HG03460 (cell line): ENCODE measurements at regions not wholly inside any gene's neighbourhood (a gene's known extent, or its start where the extent isn't known, plus 50 kb on each side); places are given as distances from the start of the nearest gene placed in this dataset.

Source experiments
- ATAC-seq: cut with Tn5 transposase; IDR thresholded peaks from one replicate; pipeline ENCODE4 v1.9.1; 2021; ENCODE audit not compliant: unreplicated experiment

DNA sequence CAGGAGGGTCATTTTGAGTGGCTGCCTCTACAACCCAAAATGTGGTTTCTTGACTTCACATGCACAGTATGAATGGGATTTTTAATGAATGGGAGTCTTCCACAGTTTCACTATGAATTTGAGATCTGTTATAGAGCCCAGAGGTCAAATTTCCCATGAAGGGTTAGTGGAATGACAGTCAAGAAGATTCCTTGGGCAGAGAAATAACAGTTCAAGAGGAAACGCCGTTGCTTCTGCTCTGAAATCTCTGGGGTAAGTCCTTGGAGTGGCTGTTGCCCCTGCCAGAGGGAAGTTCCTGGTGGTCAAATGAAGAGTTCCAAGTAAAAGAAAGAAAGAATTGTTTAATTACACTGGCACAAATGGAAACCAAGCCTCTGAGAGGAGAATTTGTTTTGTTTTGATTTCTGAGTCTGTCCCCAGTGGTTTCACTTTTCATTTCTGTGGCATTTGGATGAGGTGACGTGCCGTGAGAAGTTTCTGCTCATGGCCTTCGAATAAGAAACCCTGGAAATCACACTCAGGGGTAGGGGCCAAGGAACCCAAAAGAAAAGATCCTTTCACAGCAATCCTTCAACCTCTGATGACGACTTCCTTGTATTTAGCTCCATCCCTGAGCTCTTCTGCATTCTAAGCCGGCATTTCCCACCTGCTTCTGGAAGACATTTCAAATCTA is 77.5 kb upstream of the IL12A start:
- peak; percentile 89 for ATAC-seq

DNA sequence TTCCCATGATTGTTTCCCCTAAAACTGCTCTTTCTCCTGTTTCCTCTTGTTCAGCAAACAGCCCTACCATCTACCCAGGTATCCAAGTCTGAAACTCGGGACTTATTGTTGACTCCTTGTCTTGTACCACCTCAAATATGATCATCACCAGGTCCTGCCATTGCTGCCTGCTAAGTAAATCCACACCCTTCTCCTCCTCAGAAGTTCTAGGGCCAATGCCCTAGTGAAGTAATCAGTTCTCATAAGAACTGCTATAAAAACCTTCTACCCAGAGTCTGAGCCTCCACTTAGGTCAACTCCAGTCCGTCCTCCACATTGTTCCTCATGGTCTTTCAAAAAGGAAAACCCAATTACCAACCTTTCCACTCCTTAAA is 77.0 kb upstream of the IL12A start:
- no peak for ATAC-seq

- ATAC-seq, result no peak
Measured at GRCh38 chr3:159913712-159914414, 74.8 kb upstream of the IL12A start.

DNA sequence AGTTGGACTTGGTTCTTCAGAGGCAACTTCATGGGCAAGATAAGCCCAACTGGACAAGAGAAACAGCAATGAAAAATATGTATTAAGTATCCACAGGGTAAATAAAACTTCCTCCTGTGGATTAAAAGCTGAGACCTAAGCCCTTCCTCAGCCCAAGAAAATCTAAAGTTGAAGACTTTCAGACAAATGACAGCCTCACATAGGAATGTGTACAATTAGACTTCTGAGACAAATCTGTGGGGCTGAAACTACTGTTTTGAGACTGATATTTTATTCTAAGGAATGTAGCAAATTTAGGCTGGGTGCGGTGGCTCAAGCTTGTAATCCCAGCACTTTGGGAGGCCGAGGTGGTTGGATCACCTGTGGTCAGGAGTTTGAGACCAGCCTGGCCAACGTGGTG is 74.2 kb upstream of the IL12A start:
- no peak for ATAC-seq

GRCh38 chr3:159916052-159916451 is 72.6 kb upstream of the IL12A start:
- ATAC-seq, result no peak

DNA sequence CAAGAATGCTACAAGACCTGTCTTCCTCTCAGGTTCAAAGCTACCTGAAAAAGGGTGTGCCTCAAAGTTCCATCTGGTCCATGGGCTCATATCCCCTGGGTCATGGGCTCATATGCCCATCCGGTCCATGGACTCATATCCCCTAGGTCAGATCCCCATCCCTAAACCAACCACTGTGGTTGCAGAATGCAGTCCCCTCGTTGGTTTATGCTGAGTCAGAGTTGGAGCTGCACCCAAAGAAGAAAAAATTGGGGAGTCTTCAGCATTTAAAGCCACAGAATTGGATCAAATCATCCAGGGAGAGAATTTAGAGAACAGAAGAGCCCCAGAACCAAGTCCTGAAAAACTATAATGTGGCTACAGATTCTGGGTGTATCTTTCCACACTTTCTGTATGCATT is 71.5 kb upstream of the IL12A start:
- no peak for ATAC-seq

- peak; percentile 80 for ATAC-seq
Measured at GRCh38 chr3:159919873-159920272, 68.8 kb upstream of the IL12A start.

DNA sequence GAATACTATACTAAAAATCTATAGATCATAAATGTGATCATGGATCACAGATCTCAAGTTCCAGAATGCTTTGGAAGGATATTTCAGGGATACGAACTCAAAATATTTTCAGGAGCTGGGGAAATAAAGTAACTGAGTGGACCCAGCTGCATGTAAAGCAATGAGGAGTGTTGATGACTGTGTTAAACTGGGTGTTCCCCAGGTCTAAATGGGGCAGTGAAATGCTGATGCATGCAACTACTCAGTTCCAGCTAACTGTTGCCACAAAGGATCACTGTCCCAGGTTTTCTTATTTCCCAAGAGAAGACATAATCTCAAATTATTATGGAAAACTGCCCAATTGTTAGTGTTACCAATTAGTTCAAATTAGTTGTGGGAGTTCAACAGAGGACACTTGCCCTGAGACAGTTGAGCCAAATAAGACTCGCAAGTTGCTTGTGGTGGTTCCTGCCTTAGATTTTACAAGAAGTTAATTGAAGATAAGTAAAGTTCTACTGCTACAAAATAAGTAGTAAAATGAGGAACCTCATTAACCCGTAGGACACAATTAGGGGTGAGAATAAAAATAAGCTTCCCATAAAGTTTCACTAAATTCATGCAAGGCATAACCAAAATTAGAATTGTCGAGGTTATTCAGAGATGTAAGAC is 66.3 kb upstream of the IL12A start:
- no peak for ATAC-seq

DNA sequence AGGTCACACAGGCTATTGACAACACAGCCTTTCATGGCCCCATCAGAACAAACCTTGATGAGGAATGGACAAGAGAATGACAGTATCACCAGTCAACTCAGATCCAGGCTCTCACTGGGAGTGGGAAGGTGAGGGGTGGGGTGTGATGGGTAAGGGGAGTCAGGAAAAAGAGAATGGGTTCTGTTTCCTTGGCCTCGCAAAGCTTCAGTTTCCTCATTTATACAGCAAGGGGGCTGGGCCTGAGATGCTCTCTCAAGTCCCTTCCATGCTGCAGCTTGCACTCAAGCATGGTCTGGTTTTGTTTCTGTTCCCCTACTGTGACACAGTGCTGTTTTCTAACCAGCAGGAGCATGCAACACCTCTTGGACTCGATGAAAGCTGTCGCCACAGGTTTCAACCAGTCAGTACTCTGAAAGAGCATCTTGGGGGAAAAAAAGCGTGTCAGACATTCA is 65.7 kb upstream of the IL12A start:
- peak; percentile 94 for ATAC-seq

DNA sequence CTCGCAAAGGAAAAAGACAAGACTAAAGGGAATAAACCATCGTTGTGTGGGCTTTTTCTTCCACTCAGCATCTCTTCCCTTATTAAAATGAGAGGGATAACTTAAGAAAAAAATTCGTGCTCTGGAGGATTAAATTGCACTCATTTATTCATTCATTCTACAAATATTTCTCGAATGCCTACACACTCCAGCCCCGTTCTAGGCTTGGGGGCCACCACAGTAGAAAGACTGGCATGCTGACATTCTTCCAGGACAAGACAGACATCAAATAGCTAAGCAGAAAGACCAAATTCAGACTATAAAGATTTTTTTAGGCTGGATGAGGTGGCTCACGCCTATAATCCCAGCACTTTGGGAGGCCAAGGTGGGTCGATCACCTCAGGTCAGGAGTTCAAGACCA is 65.3 kb upstream of the IL12A start:
- ATAC-seq, result no peak

- no peak for ATAC-seq
Measured at GRCh38 chr3:159923956-159924355, 64.7 kb upstream of the IL12A start.

DNA sequence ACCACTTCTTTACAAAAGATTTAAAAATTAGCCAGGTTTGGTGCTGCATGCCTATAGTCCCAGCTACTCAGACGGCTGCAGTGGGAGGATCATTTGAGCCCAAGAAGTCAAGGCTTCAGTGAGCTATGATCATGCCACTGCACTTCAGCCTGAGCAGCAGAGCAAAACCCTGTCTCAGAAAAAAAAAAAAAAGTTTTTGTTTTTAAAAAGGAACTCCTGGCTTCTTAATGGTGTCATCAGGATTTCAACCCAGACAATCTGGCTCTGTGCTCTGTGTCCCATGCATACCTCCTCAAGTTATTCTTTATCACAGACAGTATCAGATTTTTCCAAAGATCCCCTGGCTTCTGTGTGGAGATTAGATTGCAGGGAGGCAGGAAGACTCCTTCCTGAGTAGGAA is 64.2 kb upstream of the IL12A start:
- ATAC-seq, result no peak

DNA sequence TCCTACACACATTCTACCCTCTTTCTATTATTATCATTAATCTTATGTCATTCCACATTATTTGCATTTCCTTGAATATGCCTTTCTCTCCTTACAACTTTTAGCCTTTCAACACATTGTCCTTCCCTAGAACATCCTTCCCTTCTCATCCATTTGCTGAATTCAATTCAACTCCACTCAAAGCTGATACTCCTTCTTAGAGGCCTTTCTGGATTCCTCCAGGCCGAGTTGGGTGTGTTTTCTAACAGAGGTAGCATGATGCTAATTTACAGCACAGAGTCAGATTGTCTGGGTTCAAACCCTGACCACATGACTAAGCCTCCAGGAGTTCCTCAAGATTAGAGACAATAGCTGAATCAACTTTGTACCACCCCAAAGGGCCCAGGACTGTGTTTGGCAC is 63.4 kb upstream of the IL12A start:
- ATAC-seq, result no peak

GRCh38 chr3:159926573-159926972 is 62.1 kb upstream of the IL12A start:
- ATAC-seq, result no peak

DNA sequence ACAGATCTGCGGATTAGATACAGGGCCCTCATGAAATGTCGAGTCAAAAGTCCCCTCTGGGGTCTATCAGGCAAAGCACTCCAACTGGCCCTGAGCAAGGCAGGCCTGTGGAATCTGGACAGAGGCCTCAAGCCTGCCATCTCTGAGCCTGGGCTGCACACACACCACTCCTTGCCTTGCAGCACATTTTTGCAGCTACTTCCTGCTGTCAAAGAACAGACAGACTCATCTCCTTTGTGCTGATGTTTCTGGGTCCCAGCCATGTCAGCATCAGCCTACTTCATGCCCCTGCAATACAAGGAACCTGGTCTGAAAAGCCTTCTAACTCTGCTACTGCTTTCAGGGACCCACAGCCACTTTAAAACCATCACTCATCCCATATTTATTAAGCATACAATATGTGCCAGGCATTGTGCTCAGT is 60.6 kb upstream of the IL12A start:
- no peak for ATAC-seq

- no peak for ATAC-seq
Measured at GRCh38 chr3:159928666-159929065, 60.0 kb upstream of the IL12A start.

- peak; percentile 88 for ATAC-seq
Measured at GRCh38 chr3:159929171-159930141, 59.2 kb upstream of the IL12A start.

GRCh38 chr3:159934216-159934615 is 54.4 kb upstream of the IL12A start:
- ATAC-seq, result no peak

GRCh38 chr3:159936541-159936940 is 52.1 kb upstream of the IL12A start:
- no peak for ATAC-seq

DNA sequence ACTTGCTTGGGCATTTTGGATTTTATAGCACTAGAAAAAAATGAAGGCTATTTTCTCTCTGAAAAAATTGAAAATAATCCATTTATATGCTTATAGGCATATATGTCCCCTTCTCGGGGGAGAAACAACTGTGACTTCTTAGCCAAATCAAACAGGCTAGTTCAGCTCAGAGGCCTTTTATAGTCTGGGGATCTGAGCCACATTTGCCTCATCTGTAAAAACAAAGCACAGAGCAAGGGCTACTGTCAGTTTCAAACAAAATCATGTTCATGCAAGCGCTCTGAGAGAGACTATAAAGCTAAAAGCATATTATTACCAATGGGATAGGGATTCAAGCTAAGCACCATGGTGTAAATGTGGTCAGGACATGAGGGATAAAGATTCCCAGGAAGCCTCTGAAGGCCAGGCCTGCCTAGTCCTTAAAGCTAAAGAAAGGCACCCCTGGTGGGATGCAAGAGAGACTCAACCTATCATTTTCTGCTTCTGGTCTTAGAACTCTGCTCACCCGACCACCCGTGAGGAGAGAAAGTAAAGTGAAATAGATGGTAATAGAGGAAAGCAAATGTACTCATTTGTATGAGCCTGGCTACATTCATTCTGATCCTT is 51.0 kb upstream of the IL12A start:
- no peak for ATAC-seq

- ATAC-seq, result no peak
Measured at GRCh38 chr3:159938714-159939113, 49.9 kb upstream of the IL12A start.
